GM19324 (cell line): ENCODE measurements at regions not wholly inside any gene's neighbourhood (a gene's known extent, or its start where the extent isn't known, plus 50 kb on each side); places are given as distances from the start of the nearest gene placed in this dataset.

ENCODE experiments used
- ATAC-seq: cut with Tn5 transposase; IDR thresholded peaks from one replicate; pipeline ENCODE4 v1.9.1; 2021; ENCODE audit warnings: mild to moderate bottlenecking, moderate library complexity; ENCODE audit not compliant: unreplicated experiment, low FRiP score

- ATAC-seq: no peak
Observed at GRCh38 chr12:58554522-58555157, 365.7 kb downstream of the LRIG3 start.

GRCh38 chr12:58557171-58557570 is 363.1 kb downstream of the LRIG3 start:
- ATAC-seq: no peak

GRCh38 chr12:58557661-58558060 is 362.6 kb downstream of the LRIG3 start:
- no peak for ATAC-seq

DNA sequence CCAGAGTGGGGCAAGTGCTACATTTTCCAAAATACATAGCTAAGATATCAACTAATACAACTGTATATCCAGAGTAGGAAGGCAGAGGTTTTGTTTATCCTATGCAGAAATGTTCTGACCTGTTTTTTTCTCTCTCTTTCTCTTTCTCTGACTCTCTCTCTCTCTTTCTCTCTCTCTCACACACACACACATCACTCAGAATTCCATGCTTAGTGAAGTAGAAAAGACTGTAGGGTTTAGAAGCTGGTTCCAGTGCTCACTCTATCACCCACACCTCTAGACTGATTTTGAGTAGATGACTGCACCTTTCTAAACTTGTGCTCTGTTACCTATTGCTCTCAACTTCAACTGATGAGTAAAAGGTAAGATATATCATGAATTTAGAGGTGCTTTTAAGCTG is 356.7 kb downstream of the LRIG3 start:
- no peak for ATAC-seq

GRCh38 chr12:58564721-58565120 is 355.6 kb downstream of the LRIG3 start:
- ATAC-seq: no peak

DNA sequence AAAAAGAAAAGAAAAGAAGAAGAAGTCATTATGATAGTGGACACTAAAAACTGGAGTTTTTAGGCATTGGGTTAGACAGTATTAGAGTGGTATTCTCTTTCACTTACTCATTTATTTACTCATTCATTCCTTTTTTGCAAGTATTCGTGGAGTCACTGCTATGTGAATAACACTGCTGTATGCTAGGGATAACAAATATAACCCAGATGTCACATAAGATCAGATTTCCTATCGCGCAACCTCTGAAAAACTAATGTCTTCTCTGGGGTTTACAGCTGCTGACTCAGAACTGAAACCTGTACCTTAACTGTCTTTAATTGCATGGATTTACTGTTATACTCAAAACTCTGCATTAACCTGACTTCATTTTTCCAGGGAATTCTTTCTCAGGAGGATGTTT is 353.7 kb downstream of the LRIG3 start:
- ATAC-seq: no peak

DNA sequence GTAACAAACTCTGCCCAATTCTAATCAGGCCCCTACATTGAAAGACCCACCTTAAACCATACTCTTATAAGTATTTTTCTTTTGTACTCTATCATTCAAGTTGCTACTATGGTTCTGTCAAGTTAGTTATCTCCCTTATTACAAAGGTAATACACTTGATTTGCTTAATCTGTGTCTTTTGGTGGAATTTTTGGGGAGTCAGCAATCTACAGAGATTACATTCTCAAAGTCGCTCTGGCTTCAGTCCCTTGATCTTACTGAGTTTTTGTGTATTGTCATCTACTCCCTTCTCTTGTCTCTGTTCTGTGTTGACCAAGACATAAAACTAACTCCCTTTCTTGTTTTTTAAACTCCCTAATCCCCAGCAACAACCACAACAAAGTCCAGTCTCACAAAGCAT is 353.1 kb downstream of the LRIG3 start:
- no peak for ATAC-seq

GRCh38 chr12:58570411-58570810 is 349.9 kb downstream of the LRIG3 start:
- ATAC-seq: no peak

DNA sequence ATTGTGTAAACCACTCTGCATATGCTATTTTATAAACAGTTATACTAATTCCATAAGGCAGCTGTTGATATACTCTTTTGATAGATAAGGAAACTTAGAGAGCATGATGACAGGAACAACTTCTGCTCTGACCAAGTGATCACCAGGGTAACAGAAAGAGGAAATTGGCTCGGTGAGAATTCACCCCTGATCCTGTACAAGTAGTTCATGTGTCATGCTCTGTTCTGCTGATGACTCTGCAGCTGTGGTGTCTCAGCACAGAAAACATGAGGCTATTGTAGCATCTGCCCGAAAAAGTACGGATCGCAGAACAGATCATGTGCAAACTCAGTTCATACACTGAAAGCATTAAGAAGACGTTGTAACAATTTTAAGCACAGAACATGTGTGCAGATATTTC is 345.0 kb downstream of the LRIG3 start:
- ATAC-seq: no peak

- no peak for ATAC-seq
Observed at GRCh38 chr12:58576081-58576480, 344.2 kb downstream of the LRIG3 start.

GRCh38 chr12:58576916-58577315 is 343.4 kb downstream of the LRIG3 start:
- ATAC-seq: no peak

- no peak for ATAC-seq
Observed at GRCh38 chr12:58580095-58580494, 340.2 kb downstream of the LRIG3 start.

GRCh38 chr12:58583529-58583928 is 336.8 kb downstream of the LRIG3 start:
- no peak for ATAC-seq

DNA sequence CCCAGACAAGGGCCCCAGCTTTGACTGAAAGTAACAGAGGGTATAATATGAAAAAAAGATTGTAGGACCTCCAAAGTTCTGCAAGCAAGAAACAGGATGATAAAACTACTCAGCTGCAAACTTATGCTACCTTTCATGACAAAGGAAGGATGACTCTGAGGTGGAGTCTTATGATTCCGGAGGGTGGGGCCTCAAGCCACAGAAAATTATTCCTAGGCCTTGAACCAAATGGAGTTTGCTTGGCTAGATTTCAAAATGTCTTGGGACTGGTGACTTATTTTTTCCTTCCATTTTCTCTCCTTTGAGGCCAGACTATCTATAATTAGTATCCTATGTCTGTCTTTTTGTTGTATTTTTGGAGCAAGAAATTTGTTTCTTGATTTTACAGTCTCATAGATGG is 336.4 kb downstream of the LRIG3 start:
- ATAC-seq: no peak

DNA sequence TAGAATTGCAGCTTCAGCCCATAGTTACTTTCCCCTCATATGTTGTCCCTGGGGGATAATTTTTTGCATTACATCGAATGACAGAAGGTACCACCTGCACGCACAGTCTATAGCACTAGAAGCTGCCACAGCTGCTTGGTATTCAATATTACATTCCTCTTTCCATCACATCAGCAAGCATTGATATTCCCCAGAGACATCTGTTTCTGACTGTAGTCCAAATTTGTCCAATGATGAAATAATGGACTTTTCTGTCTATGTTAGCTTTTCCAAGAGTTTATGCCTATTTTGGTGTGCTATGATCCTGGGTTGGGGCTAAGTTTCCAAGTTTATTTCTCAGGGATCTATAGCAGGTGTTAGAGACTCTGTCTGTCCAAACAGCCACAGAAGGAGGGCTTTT is 335.4 kb downstream of the LRIG3 start:
- no peak for ATAC-seq

DNA sequence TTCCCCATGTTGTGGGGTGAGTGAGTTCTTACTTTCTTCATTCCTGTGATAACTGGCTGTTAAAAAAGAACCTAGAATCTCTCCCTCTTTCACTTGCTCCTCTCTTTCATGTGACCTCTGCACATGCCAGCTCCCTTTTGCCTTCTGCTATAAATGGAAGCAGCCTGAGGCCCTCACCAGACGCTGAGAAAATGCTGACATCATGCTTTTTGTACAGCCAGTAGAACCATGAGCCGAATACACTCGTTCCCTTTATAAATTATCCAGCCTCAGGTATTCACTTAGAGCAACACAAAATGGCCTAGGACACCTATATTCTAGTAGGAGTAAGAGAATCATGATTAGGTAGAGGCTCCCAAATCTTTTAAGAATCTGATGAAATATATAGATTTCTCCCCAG is 333.5 kb downstream of the LRIG3 start:
- ATAC-seq: no peak

GRCh38 chr12:58588770-58589169 is 331.5 kb downstream of the LRIG3 start:
- no peak for ATAC-seq

GRCh38 chr12:58592475-58593207 is 327.7 kb downstream of the LRIG3 start:
- ATAC-seq: no peak

- no peak for ATAC-seq
Observed at GRCh38 chr12:58593557-58594304, 326.6 kb downstream of the LRIG3 start.

- ATAC-seq: no peak
Observed at GRCh38 chr12:58596381-58596780, 323.9 kb downstream of the LRIG3 start.

DNA sequence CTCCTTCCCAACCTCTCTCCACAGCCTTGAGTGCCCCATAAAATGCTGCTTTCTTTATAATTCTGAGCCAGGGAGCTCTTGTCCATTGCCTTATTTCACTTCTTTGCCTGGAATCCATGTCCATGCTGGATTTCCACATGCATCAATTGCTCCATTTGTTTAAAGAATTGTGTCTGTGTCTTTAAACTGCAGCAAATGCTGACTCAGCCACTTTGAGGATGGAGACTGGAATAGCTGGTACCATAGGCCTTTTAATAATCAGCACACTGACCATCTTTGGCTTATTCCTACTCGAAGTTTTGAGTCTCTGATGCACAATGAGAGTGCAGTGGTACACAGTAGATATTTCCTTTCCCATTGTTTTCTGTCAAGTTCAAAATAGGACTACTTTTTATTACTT is 318.8 kb downstream of the LRIG3 start:
- no peak for ATAC-seq

- no peak for ATAC-seq
Observed at GRCh38 chr12:58602179-58602578, 318.1 kb downstream of the LRIG3 start.
